ENCODE measurements at regions not wholly inside any gene's neighbourhood (a gene's known extent, or its start where the extent isn't known, plus 50 kb on each side); places are given as distances from the start of the nearest gene placed in this dataset.

DNA sequence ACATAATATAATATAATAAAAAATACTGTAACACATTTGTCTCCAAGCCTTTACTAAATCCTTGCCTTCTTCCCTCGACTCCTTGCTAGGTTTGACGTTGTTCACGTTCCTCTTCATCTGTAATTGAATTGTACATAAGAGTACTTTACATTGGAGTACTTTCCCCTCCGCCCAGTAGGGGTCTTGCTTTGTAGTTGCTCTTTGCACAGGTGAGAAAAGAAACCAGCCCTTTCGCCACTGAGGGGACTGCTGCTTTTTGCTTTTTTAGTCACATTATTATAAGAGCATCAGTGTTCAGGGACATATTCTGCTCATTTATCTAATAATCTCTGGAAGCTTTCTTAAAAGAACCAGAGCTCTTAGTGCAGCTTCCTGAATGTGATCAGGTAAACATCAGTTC is 115.0 kb downstream of the CETN3 start:
- no peak overlapping the region for H3K4me3 ChIP-seq (replicated peaks in 1 of 3; ENCODE audit: insufficient read depth in 1 of 3, low read depth in 1 of 3, low read length in 3 of 3)
- no peaks in the 10 kb centered on the region for H3K4me1 ChIP-seq (ENCODE audit: control insufficient read depth, extremely low read depth, insufficient read depth, low read length)
- intact Hi-C loops (cut with micrococcal nuclease), result no loop called here
- H2AFZ ChIP-seq (ENCODE audit: low read depth, low read length), result no peak overlapping the region
- no peaks in the 10 kb centered on the region for H4K20me1 ChIP-seq (replicated peaks; ENCODE audit: control insufficient read depth, extremely low read depth, insufficient read depth, low read length)
- no peak overlapping the region for H3K9ac ChIP-seq (replicated peaks; ENCODE audit: extremely low read depth, insufficient read depth, low read length)
- H3K9me3 ChIP-seq (replicated peaks; ENCODE audit: control insufficient read depth, insufficient read depth, low read length), result no peaks in the 10 kb centered on the region
- H3K4me2 ChIP-seq (ENCODE audit: insufficient read depth, low read length), result no peak overlapping the region
- ChIA-PET CTCF (no interaction called here), POLR2A (no interaction called here)
- H3K9me1 ChIP-seq (replicated peaks; ENCODE audit: control insufficient read depth, extremely low read depth, insufficient read depth, low read length), result no peaks in the 10 kb centered on the region
- H3K27ac ChIP-seq (ENCODE audit: insufficient read depth, low read depth, low read length), result no peak overlapping the region
- FAIRE-seq, result no peak
- no TSS peak for BruUV-seq (replicated peaks)
- no peak for DNase-seq (ENCODE audit: low read depth, low spot score)
- TF ChIP-seq EZH2 (IDR thresholded peaks at IDR 0.05; ENCODE audit: borderline replicate concordance, low read depth, low read length, severe bottlenecking), result no peak
- TF ChIP-seq, protein P1, sequence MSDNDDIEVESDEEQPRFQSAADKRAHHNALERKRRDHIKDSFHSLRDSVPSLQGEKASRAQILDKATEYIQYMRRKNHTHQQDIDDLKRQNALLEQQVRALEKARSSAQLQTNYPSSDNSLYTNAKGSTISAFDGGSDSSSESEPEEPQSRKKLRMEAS (IDR thresholded peaks at IDR 0.05; ENCODE audit: insufficient read depth, insufficient read length), result no peak
- no peak for TF ChIP-seq POLR2AphosphoS5 (IDR thresholded peaks at IDR 0.05; ENCODE audit: insufficient read depth, low read depth, low read length)
- TF ChIP-seq GATA2 (IDR thresholded peaks at IDR 0.05; ENCODE audit: insufficient read depth, insufficient read length, low read depth, low read length), result no peak
- no peak for TF ChIP-seq JUN (IDR thresholded peaks at IDR 0.05; ENCODE audit: borderline replicate concordance, insufficient read depth, insufficient read length, low read depth)
- no peak for TF ChIP-seq FOS (IDR thresholded peaks at IDR 0.05; ENCODE audit: borderline replicate concordance, insufficient read depth, low read length)
- no peak for TF ChIP-seq POLR2A (IDR thresholded peaks at IDR 0.05; ENCODE audit: low read depth, low read length)
- TF ChIP-seq, protein P2, sequence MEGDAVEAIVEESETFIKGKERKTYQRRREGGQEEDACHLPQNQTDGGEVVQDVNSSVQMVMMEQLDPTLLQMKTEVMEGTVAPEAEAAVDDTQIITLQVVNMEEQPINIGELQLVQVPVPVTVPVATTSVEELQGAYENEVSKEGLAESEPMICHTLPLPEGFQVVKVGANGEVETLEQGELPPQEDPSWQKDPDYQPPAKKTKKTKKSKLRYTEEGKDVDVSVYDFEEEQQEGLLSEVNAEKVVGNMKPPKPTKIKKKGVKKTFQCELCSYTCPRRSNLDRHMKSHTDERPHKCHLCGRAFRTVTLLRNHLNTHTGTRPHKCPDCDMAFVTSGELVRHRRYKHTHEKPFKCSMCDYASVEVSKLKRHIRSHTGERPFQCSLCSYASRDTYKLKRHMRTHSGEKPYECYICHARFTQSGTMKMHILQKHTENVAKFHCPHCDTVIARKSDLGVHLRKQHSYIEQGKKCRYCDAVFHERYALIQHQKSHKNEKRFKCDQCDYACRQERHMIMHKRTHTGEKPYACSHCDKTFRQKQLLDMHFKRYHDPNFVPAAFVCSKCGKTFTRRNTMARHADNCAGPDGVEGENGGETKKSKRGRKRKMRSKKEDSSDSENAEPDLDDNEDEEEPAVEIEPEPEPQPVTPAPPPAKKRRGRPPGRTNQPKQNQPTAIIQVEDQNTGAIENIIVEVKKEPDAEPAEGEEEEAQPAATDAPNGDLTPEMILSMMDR (IDR thresholded peaks at IDR 0.05; ENCODE audit: extremely low read depth in 1 of 2, insufficient read depth in 1 of 2, low read depth in 1 of 2, low read length in 2 of 2), result no peak
- no peak for TF ChIP-seq MYC (IDR thresholded peaks at IDR 0.05; ENCODE audit: low read depth, low read length)
- no peaks in the 10 kb centered on the region for H3K36me3 ChIP-seq (ENCODE audit: control insufficient read depth in 2 of 2, extremely low read depth in 1 of 2, insufficient read depth in 2 of 2, low read length in 2 of 2)
- no peaks in the 10 kb centered on the region for H3K27me3 ChIP-seq (ENCODE audit: control insufficient read depth in 2 of 2, insufficient read depth in 2 of 2, low read length in 2 of 2)
- dilution Hi-C loops (cut with MboI; ENCODE audit: extremely low pct_ligation_motif_present, low sequenced_read_pairs), result no loop called here
- no peaks in the 10 kb centered on the region for H3K79me2 ChIP-seq (ENCODE audit: control insufficient read depth, insufficient read depth, low read length)

All from endothelial cell of umbilical vein (primary cell).